Spleen (tissue), 11 donors: ENCODE measurements at regions not wholly inside any gene's neighbourhood (a gene's known extent, or its start where the extent isn't known, plus 50 kb on each side); places are given as distances from the start of the nearest gene placed in this dataset.

ENCODE experiments used
- DNase-seq: peaks from one replicate; pipeline ENCODE4 v3.0.0-alpha.2; 2020
- H3K27ac ChIP-seq, 8 donors: fragments of 200-600 bp; sonication (generic) in 7 of 8; 1 replicate in 4 of 8; 2 replicates in 4 of 8; pipeline versions ENCODE4 v1.5.0 to v1.8.0; 2016 to 2021; ENCODE audit warnings: inconsistent platforms in 4 of 8, mild to moderate bottlenecking in 4 of 8, moderate library complexity in 1 of 8
- H3K27me3 ChIP-seq, 7 donors: fragments of 200-600 bp; sonication (generic) in 6 of 7; replicated peaks in 1 of 7; 1 replicate in 4 of 7; 2 replicates in 3 of 7; pipeline versions ENCODE4 v1.5.0 to v1.8.0; 2016 to 2021; ENCODE audit warnings: inconsistent platforms in 3 of 7, mild to moderate bottlenecking in 1 of 7
- H3K36me3 ChIP-seq, 6 donors: fragments of 200-600 bp; sonication (generic) in 5 of 6; 1 replicate in 4 of 6; 2 replicates in 2 of 6; pipeline versions ENCODE4 v1.5.0 to v1.8.0; 2016 to 2021; ENCODE audit warnings: inconsistent platforms in 2 of 6
- H3K4me1 ChIP-seq, 6 donors: fragments of 200-600 bp; sonication (generic) in 5 of 6; 1 replicate in 3 of 6; 2 replicates in 3 of 6; pipeline versions ENCODE4 v1.5.0 to v1.8.0; 2016 to 2021; ENCODE audit warnings: inconsistent platforms in 3 of 6
- H3K4me3 ChIP-seq, 8 donors: fragments of 200-600 bp; sonication (generic) in 7 of 8; 1 replicate in 4 of 8; 2 replicates in 4 of 8; pipeline versions ENCODE4 v1.5.0 to v1.8.0; 2016 to 2021; ENCODE audit warnings: inconsistent platforms in 4 of 8, mild to moderate bottlenecking in 4 of 8, moderate library complexity in 2 of 8
- H3K9me3 ChIP-seq, 8 donors: fragments of 200-600 bp; sonication (generic) in 7 of 8; 1 replicate in 4 of 8; 2 replicates in 4 of 8; pipeline versions ENCODE4 v1.5.0 to v1.8.0; 2016 to 2021; ENCODE audit warnings: inconsistent platforms in 4 of 8
- CTCF ChIP-seq, 11 experiments: fragments of 200-600 bp in 7 of 11; fragments of 450-650 bp in 4 of 11; sonication (generic) in 4 of 11; IDR thresholded peaks in 8 of 11; conservative IDR thresholded peaks in 3 of 11; 1 replicate in 7 of 11; 2 replicates in 4 of 11; pipeline versions ENCODE4 v1.4.0 to v1.8.0; 2016 to 2021; ENCODE audit warnings: antibody characterized with exemption in 11 of 11, inconsistent platforms in 4 of 11, mild to moderate bottlenecking in 1 of 11
- POLR2A ChIP-seq, 3 donors: fragments of 450-650 bp; IDR thresholded peaks; one replicate each; pipeline ENCODE4 v1.5.1; 2017; ENCODE audit warnings: antibody characterized with exemption in 3 of 3, mild to moderate bottlenecking in 1 of 3
- POLR2AphosphoS5 ChIP-seq, 3 donors: sonication (generic); formaldehyde crosslinking; IDR thresholded peaks; one replicate each; pipeline ENCODE4 v1.5.1; 2017; ENCODE audit warnings: antibody characterized with exemption in 3 of 3
- WGBS, 5 donors: extraction: QIAGEN DNeasy Blood & Tissue Kit in 3 of 5; methylation state at CpG; one replicate each; pipeline versions ENCODE4 v1.1.5 to v1.1.7; 2013 to 2018; 5-methylcytosine and 5-hydroxymethylcytosine counted together
- intact Hi-C: fragments of 100-400 bp; cut with DNase I; formaldehyde crosslinking; loops from one replicate; pipeline ENCODE4 v1.15.0; 2023; ENCODE audit warnings: low total_unique reads
- donor health status: healthy with polysubstance abuse.
- donor health status: DM: no; HTN: no; CAD: no; lungs with moderate emphysema.
- donor health status: DM: no; HTN: no; CAD: no.
- donor health status: Bipolar disorder and iron deficiency.
- donor health status: healthy.
- donor health status: DM: no; HTN: no; CAD: no.
- donor health status: DM: yes; HTN: yes; CAD: no.

GRCh38 chr21:25466470-25466869 lies 140.8 kb downstream of the MRPL39 start:
- peaks cover 0 to 8% (median 0%) of the 10 kb centered on the region in 6 donors for H3K4me1 ChIP-seq
- H3K4me3 ChIP-seq = no peak overlapping the region
- H3K36me3 ChIP-seq = no peaks in the 10 kb centered on the region
- H3K27ac ChIP-seq = no peak overlapping the region
- intact Hi-C loops = no loop called here
- H3K9me3 ChIP-seq = peaks cover 0 to 3% (median 0%) of the 10 kb centered on the region in 8 donors
- TF ChIP-seq POLR2A (IDR thresholded peaks at IDR 0.05) (no peak), POLR2AphosphoS5 (IDR thresholded peaks at IDR 0.05) (no peak), CTCF (IDR thresholded peaks at IDR 0.05 in 8 of 11, conservative IDR thresholded peaks at IDR 0.05 in 3 of 11) (no peak)
- no peak for DNase-seq
- WGBS, 5 donors = 86 to 98% (median 94%) methylated on average over 2 of the region's 2 CpGs
- no peaks in the 10 kb centered on the region for H3K27me3 ChIP-seq

GRCh38 chr21:25465263-25465662 lies 142.0 kb downstream of the MRPL39 start:
- Histone ChIP-seq H3K27ac (no peak overlapping the region), H3K9me3 (peaks cover 0 to 3% (median 0%) of the 10 kb centered on the region in 8 donors), H3K27me3 (no peaks in the 10 kb centered on the region), H3K4me1 (peaks cover 0 to 8% (median 0%) of the 10 kb centered on the region in 6 donors), H3K36me3 (no peaks in the 10 kb centered on the region), H3K4me3 (no peak overlapping the region)
- intact Hi-C loops = no loop called here
- DNase-seq = no peak
- TF ChIP-seq CTCF (IDR thresholded peaks at IDR 0.05 in 8 of 11, conservative IDR thresholded peaks at IDR 0.05 in 3 of 11) = no peak
- TF ChIP-seq POLR2A (IDR thresholded peaks at IDR 0.05) = no peak
- no peak for TF ChIP-seq POLR2AphosphoS5 (IDR thresholded peaks at IDR 0.05)

GRCh38 chr21:25464275-25464674 lies 143.0 kb downstream of the MRPL39 start:
- intact Hi-C loops = no loop called here
- H3K4me1 ChIP-seq = peaks cover 0 to 8% (median 0%) of the 10 kb centered on the region in 6 donors
- 44 to 58% (median 54%) methylated on average over 2 of the region's 2 CpGs for WGBS, 5 donors

GRCh38 chr21:25462517-25462971 lies 144.7 kb downstream of the MRPL39 start:
- no peak overlapping the region for H3K27ac ChIP-seq
- no peaks in the 10 kb centered on the region for H3K27me3 ChIP-seq
- DNase-seq = no peak
- no peaks in the 10 kb centered on the region for H3K9me3 ChIP-seq
- H3K4me1 ChIP-seq = peaks cover 0 to 26% (median 6%) of the 10 kb centered on the region in 6 donors
- no peaks in the 10 kb centered on the region for H3K36me3 ChIP-seq
- intact Hi-C loops = no loop called here
- H3K4me3 ChIP-seq = no peak overlapping the region
- 53 to 70% (median 60%) methylated on average over 5 of the region's 5 CpGs for WGBS, 5 donors
- no peak for TF ChIP-seq CTCF (IDR thresholded peaks at IDR 0.05 in 8 of 11, conservative IDR thresholded peaks at IDR 0.05 in 3 of 11)
- no peak for TF ChIP-seq POLR2AphosphoS5 (IDR thresholded peaks at IDR 0.05)
- TF ChIP-seq POLR2A (IDR thresholded peaks at IDR 0.05) = no peak

More at GRCh38 chr21:25464275-25464674, 143.0 kb downstream of the MRPL39 start:
- DNase-seq = no peak
- Histone ChIP-seq H3K27me3 (no peaks in the 10 kb centered on the region), H3K36me3 (no peaks in the 10 kb centered on the region), H3K4me3 (no peak overlapping the region), H3K9me3 (no peaks in the 10 kb centered on the region), H3K27ac (no peak overlapping the region)
- TF ChIP-seq CTCF (IDR thresholded peaks at IDR 0.05 in 8 of 11, conservative IDR thresholded peaks at IDR 0.05 in 3 of 11) (no peak), POLR2AphosphoS5 (IDR thresholded peaks at IDR 0.05) (no peak), POLR2A (IDR thresholded peaks at IDR 0.05) (no peak)
